Stomach (tissue), 8 donors: ENCODE measurements at regions not wholly inside any gene's neighbourhood (a gene's known extent, or its start where the extent isn't known, plus 50 kb on each side); places are given as distances from the start of the nearest gene placed in this dataset.

Experiments
- DNase-seq, 2 donors: peaks; one replicate each; pipeline versions ENCODE4 v3.0.0 to v3.0.0-alpha.2; 2013 to 2019
- H3K27ac ChIP-seq, 5 donors: fragments of 200-600 bp in 4 of 5; sonication (generic) in 4 of 5; one replicate each; pipeline ENCODE4 v1.5.1; 2013 to 2019; ENCODE audit warnings: mild to moderate bottlenecking in 1 of 5, moderate library complexity in 1 of 5
- H3K27me3 ChIP-seq, 3 donors: fragments of 200-600 bp; sonication (generic); one replicate each; pipeline ENCODE4 v1.5.1; 2017 to 2019; ENCODE audit warnings: mixed run types in 1 of 3
- H3K36me3 ChIP-seq, 4 donors: fragments of 200-600 bp; sonication (generic); 1 replicate in 3 of 4; 2 replicates in 1 of 4; pipeline ENCODE4 v1.5.1; 2016 to 2019
- H3K4me1 ChIP-seq, 4 donors: fragments of 200-600 bp; sonication (generic); one replicate each; pipeline ENCODE4 v1.5.1; 2016 to 2019
- H3K4me3 ChIP-seq, 4 donors: fragments of 200-600 bp; sonication (generic) in 3 of 4; one replicate each; pipeline ENCODE4 v1.5.1; 2016 to 2019; ENCODE audit warnings: mild to moderate bottlenecking in 1 of 4
- H3K9me3 ChIP-seq, 4 donors: fragments of 200-600 bp; sonication (generic); one replicate each; pipeline ENCODE4 v1.5.1; 2016 to 2019
- CTCF ChIP-seq, 7 experiments: fragments of 450-650 bp in 4 of 7; fragments of 200-600 bp in 3 of 7; sonication (generic) in 3 of 7; IDR thresholded peaks; one replicate each; pipeline ENCODE4 v1.5.1; 2016 to 2019; ENCODE audit warnings: antibody characterized with exemption in 7 of 7, control low read depth in 2 of 7, mild to moderate bottlenecking in 1 of 7
- EP300 ChIP-seq: sonication (generic); formaldehyde crosslinking; IDR thresholded peaks from one replicate; pipeline ENCODE4 v1.6.1; 2017; ENCODE audit warnings: antibody characterized with exemption
- POLR2A ChIP-seq, 4 donors: fragments of 450-650 bp; IDR thresholded peaks; one replicate each; pipeline ENCODE4 v1.6.1; 2016; ENCODE audit warnings: antibody characterized with exemption in 4 of 4, control low read depth in 2 of 4, mild to moderate bottlenecking in 1 of 4, moderate library complexity in 1 of 4
- POLR2AphosphoS5 ChIP-seq, 3 donors: sonication (generic); formaldehyde crosslinking; IDR thresholded peaks; one replicate each; pipeline ENCODE4 v1.6.1; 2016; ENCODE audit warnings: antibody characterized with exemption in 3 of 3
- WGBS, 5 donors: extraction: QIAGEN DNeasy Blood & Tissue Kit in 3 of 5; methylation state at CpG; one replicate each; pipeline versions ENCODE4 v1.1.5 to v1.1.7; 2013 to 2018; 5-methylcytosine and 5-hydroxymethylcytosine counted together
- intact Hi-C: fragments of 100-400 bp; cut with DNase I; formaldehyde crosslinking; loops from one replicate; pipeline ENCODE4 v1.15.1; 2023; ENCODE audit warnings: low total_unique reads
- donor health status: healthy with polysubstance abuse.
- donor health status: Bipolar disorder and iron deficiency.
- donor health status: healthy.

- H3K4me3 ChIP-seq, result no peak overlapping the region
- no peak overlapping the region for H3K27ac ChIP-seq
- TF ChIP-seq CTCF (IDR thresholded peaks at IDR 0.05) (no peak), EP300 (no peak), POLR2AphosphoS5 (IDR thresholded peaks at IDR 0.05) (no peak), POLR2A (IDR thresholded peaks at IDR 0.05) (no peak)
- intact Hi-C loops, result no loop called here
- H3K9me3 ChIP-seq, result no peaks in the 10 kb centered on the region
- H3K4me1 ChIP-seq, result peaks cover 0 to 7% (median 0%) of the 10 kb centered on the region in 4 donors
- no peak for DNase-seq
- H3K27me3 ChIP-seq, result no peaks in the 10 kb centered on the region
- 46 to 63% (median 58%) methylated on average over 5 of the region's 5 CpGs for WGBS, 5 donors
- no peaks in the 10 kb centered on the region for H3K36me3 ChIP-seq
These were observed 111.6 kb upstream of the PTPN13 start for GRCh38 chr4:86482306-86483172.

- H3K9me3 ChIP-seq, result no peaks in the 10 kb centered on the region
- no peaks in the 10 kb centered on the region for H3K27me3 ChIP-seq
- intact Hi-C loops, result no loop called here
- H3K4me1 ChIP-seq, result peaks cover 0 to 7% (median 0%) of the 10 kb centered on the region in 4 donors
- H3K36me3 ChIP-seq, result no peaks in the 10 kb centered on the region
- no peak for DNase-seq
- TF ChIP-seq EP300 (no peak), POLR2AphosphoS5 (IDR thresholded peaks at IDR 0.05) (no peak), CTCF (IDR thresholded peaks at IDR 0.05) (no peak), POLR2A (IDR thresholded peaks at IDR 0.05) (no peak)
- no peak overlapping the region for H3K27ac ChIP-seq
- H3K4me3 ChIP-seq, result no peak overlapping the region
- 52 to 64% (median 62%) methylated on average over 2 of the region's 2 CpGs for WGBS, 5 donors
These were observed 111.0 kb upstream of the PTPN13 start for GRCh38 chr4:86483173-86483490.

GRCh38 chr4:86483773-86484172, 110.3 kb upstream of the PTPN13 start:
- no peaks in the 10 kb centered on the region for H3K36me3 ChIP-seq
- intact Hi-C loops, result no loop called here

GRCh38 chr4:86484241-86484640, 109.9 kb upstream of the PTPN13 start:
- DNase-seq, result no peak
- intact Hi-C loops, result no loop called here
- Histone ChIP-seq H3K4me1 (peaks cover 0 to 7% (median 0%) of the 10 kb centered on the region in 4 donors), H3K27me3 (no peaks in the 10 kb centered on the region), H3K4me3 (no peak overlapping the region), H3K27ac (no peak overlapping the region), H3K36me3 (no peaks in the 10 kb centered on the region), H3K9me3 (no peaks in the 10 kb centered on the region)
- 82 to 90% (median 88%) methylated on average over 3 of the region's 3 CpGs for WGBS, 5 donors
- TF ChIP-seq POLR2AphosphoS5 (IDR thresholded peaks at IDR 0.05) (no peak), CTCF (IDR thresholded peaks at IDR 0.05) (no peak), POLR2A (IDR thresholded peaks at IDR 0.05) (no peak), EP300 (no peak)

More at GRCh38 chr4:86483773-86484172, 110.3 kb upstream of the PTPN13 start:
- Histone ChIP-seq H3K9me3 (no peaks in the 10 kb centered on the region), H3K4me3 (no peak overlapping the region), H3K4me1 (peaks cover 0 to 7% (median 0%) of the 10 kb centered on the region in 4 donors), H3K27ac (no peak overlapping the region), H3K27me3 (no peaks in the 10 kb centered on the region)
- DNase-seq, result no peak
- TF ChIP-seq POLR2AphosphoS5 (IDR thresholded peaks at IDR 0.05), result no peak
- no peak for TF ChIP-seq POLR2A (IDR thresholded peaks at IDR 0.05)
- TF ChIP-seq EP300, result no peak
- no peak for TF ChIP-seq CTCF (IDR thresholded peaks at IDR 0.05)
- 54 to 77% (median 59%) methylated on average over 2 of the region's 2 CpGs for WGBS, 5 donors
